ENCODE measurements at regions not wholly inside any gene's neighbourhood (a gene's known extent, or its start where the extent isn't known, plus 50 kb on each side); places are given as distances from the start of the nearest gene placed in this dataset.
A peak's percentile ranks its signal among the peaks of the same experiment; 100 is the strongest.

- Histone ChIP-seq H3K36me3 (ENCODE audit: control insufficient read depth, insufficient read depth, low read length) (no peaks in the 10 kb centered on the region), H3K4me3 (ENCODE audit: low read depth, low read length) (no peak overlapping the region), H3K27me3 (replicated peaks; ENCODE audit: control insufficient read depth, insufficient read depth, low read length) (no peaks in the 10 kb centered on the region), H3K4me1 (peaks cover 15% of the 10 kb centered on the region), H3K9me3 (no peaks in the 10 kb centered on the region)
- ChIA-PET POLR2A (interaction anchor here (0.6 kb wide), 1 partner anchor 1551 kb away, joined by 5 read pairs; no protein-coding TSS in a partner anchor), CTCF (no interaction called here)
- H3K27ac Mint-ChIP-seq (ENCODE audit: unreplicated experiment) = no peak overlapping the region
- H3K27me3 Mint-ChIP-seq (ENCODE audit: insufficient read depth, unreplicated experiment) = no peaks in the 10 kb centered on the region
- intact Hi-C loops (cut with micrococcal nuclease; ENCODE audit: unreplicated experiment) = loop anchor here (5.0 to 10.0 kb wide), 3 partner anchors 412 to 695 kb away; no protein-coding TSS in a partner anchor
- H3K4me1 Mint-ChIP-seq (ENCODE audit: low read depth, unreplicated experiment) = peaks cover 19% of the 10 kb centered on the region
- no peak for DNase-seq
- no peak for TF ChIP-seq CTCF (IDR thresholded peaks at IDR 0.05; ENCODE audit: insufficient read depth in 1 of 2, low read depth in 1 of 2, low read length in 1 of 2, severe bottlenecking in 1 of 2, unreplicated experiment in 1 of 2)
- H3K4me3 Mint-ChIP-seq (ENCODE audit: unreplicated experiment) = no peak overlapping the region
- no TSS peak for BruUV-seq (replicated peaks)
- H3K36me3 Mint-ChIP-seq (ENCODE audit: insufficient read depth, unreplicated experiment) = peaks cover 10% of the 10 kb centered on the region
- no peaks in the 10 kb centered on the region for H3K9me3 Mint-ChIP-seq (ENCODE audit: unreplicated experiment)
Observed at GRCh38 chr2:235139956-235140800, 188.4 kb downstream of the SH3BP4 start.

DNA sequence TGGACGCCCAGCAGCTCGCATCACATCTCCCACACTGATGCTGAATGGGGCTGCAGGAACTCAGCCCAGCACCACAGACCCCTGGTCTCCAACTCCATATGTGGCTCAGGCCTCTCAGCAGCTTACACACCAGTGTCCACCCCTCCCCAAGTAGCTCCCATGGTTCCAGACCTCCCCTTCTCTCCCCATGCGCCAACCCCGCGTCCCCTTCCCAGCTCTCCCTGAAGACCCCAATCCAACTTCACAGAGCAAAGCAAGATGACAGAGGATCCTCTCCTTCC, 188.9 kb downstream of the SH3BP4 start:
- DNase-seq = no peak
- Histone ChIP-seq H3K27me3 (replicated peaks; ENCODE audit: control insufficient read depth, insufficient read depth, low read length) (no peaks in the 10 kb centered on the region), H3K36me3 (ENCODE audit: control insufficient read depth, insufficient read depth, low read length) (no peaks in the 10 kb centered on the region), H3K9me3 (no peaks in the 10 kb centered on the region), H3K4me3 (ENCODE audit: low read depth, low read length) (no peak overlapping the region), H3K4me1 (peaks cover 15% of the 10 kb centered on the region)
- no peak overlapping the region for H3K27ac Mint-ChIP-seq (ENCODE audit: unreplicated experiment)
- TF ChIP-seq CTCF (IDR thresholded peaks at IDR 0.05; ENCODE audit: insufficient read depth in 1 of 2, low read depth in 1 of 2, low read length in 1 of 2, severe bottlenecking in 1 of 2, unreplicated experiment in 1 of 2) = no peak
- no peak overlapping the region for H3K4me3 Mint-ChIP-seq (ENCODE audit: unreplicated experiment)
- peaks cover 10% of the 10 kb centered on the region for H3K36me3 Mint-ChIP-seq (ENCODE audit: insufficient read depth, unreplicated experiment)
- peaks cover 19% of the 10 kb centered on the region for H3K4me1 Mint-ChIP-seq (ENCODE audit: low read depth, unreplicated experiment)
- no peaks in the 10 kb centered on the region for H3K9me3 Mint-ChIP-seq (ENCODE audit: unreplicated experiment)
- ChIA-PET POLR2A (interaction anchor here (0.6 kb wide), 1 partner anchor 1550 kb away, joined by 5 read pairs; no protein-coding TSS in a partner anchor), CTCF (no interaction called here)
- intact Hi-C loops (cut with micrococcal nuclease; ENCODE audit: unreplicated experiment) = loop anchor here (10.0 kb wide), 1 partner anchor 694 kb away; no protein-coding TSS in a partner anchor
- H3K27me3 Mint-ChIP-seq (ENCODE audit: insufficient read depth, unreplicated experiment) = no peaks in the 10 kb centered on the region
- BruUV-seq (replicated peaks) = no TSS peak

GRCh38 chr2:235141411-235142128, 189.8 kb downstream of the SH3BP4 start:
- POLR2A ChIA-PET = no interaction called here
- CTCF ChIA-PET = no interaction called here
- Histone ChIP-seq H3K4me1 (peaks cover 15% of the 10 kb centered on the region), H3K36me3 (ENCODE audit: control insufficient read depth, insufficient read depth, low read length) (no peaks in the 10 kb centered on the region), H3K27me3 (replicated peaks; ENCODE audit: control insufficient read depth, insufficient read depth, low read length) (no peaks in the 10 kb centered on the region), H3K4me3 (ENCODE audit: low read depth, low read length) (no peak overlapping the region), H3K9me3 (no peaks in the 10 kb centered on the region)
- Mint-ChIP-seq H3K36me3 (ENCODE audit: insufficient read depth, unreplicated experiment) (peaks cover 5% of the 10 kb centered on the region), H3K4me3 (ENCODE audit: unreplicated experiment) (no peak overlapping the region), H3K27me3 (ENCODE audit: insufficient read depth, unreplicated experiment) (no peaks in the 10 kb centered on the region), H3K9me3 (ENCODE audit: unreplicated experiment) (no peaks in the 10 kb centered on the region), H3K4me1 (ENCODE audit: low read depth, unreplicated experiment) (peaks cover 19% of the 10 kb centered on the region), H3K27ac (ENCODE audit: unreplicated experiment) (no peak overlapping the region)
- no peak for TF ChIP-seq CTCF (IDR thresholded peaks at IDR 0.05; ENCODE audit: insufficient read depth in 1 of 2, low read depth in 1 of 2, low read length in 1 of 2, severe bottlenecking in 1 of 2, unreplicated experiment in 1 of 2)
- intact Hi-C loops (cut with micrococcal nuclease; ENCODE audit: unreplicated experiment) = loop anchor here (10.0 kb wide), 1 partner anchor 693 kb away; no protein-coding TSS in a partner anchor
- DNase-seq = peak; percentile 23 to 45
- no TSS peak for BruUV-seq (replicated peaks)
